Spleen (tissue), 11 donors: ENCODE measurements at regions not wholly inside any gene's neighbourhood (a gene's known extent, or its start where the extent isn't known, plus 50 kb on each side); places are given as distances from the start of the nearest gene placed in this dataset.

Experiments
- DNase-seq: peaks from one replicate; pipeline ENCODE4 v3.0.0-alpha.2; 2020
- H3K27ac ChIP-seq, 8 donors: fragments of 200-600 bp; sonication (generic) in 7 of 8; 1 replicate in 4 of 8; 2 replicates in 4 of 8; pipeline versions ENCODE4 v1.5.0 to v1.8.0; 2016 to 2021; ENCODE audit warnings: inconsistent platforms in 4 of 8, mild to moderate bottlenecking in 4 of 8, moderate library complexity in 1 of 8
- H3K27me3 ChIP-seq, 7 donors: fragments of 200-600 bp; sonication (generic) in 6 of 7; replicated peaks in 1 of 7; 1 replicate in 4 of 7; 2 replicates in 3 of 7; pipeline versions ENCODE4 v1.5.0 to v1.8.0; 2016 to 2021; ENCODE audit warnings: inconsistent platforms in 3 of 7, mild to moderate bottlenecking in 1 of 7
- H3K36me3 ChIP-seq, 6 donors: fragments of 200-600 bp; sonication (generic) in 5 of 6; 1 replicate in 4 of 6; 2 replicates in 2 of 6; pipeline versions ENCODE4 v1.5.0 to v1.8.0; 2016 to 2021; ENCODE audit warnings: inconsistent platforms in 2 of 6
- H3K4me1 ChIP-seq, 6 donors: fragments of 200-600 bp; sonication (generic) in 5 of 6; 1 replicate in 3 of 6; 2 replicates in 3 of 6; pipeline versions ENCODE4 v1.5.0 to v1.8.0; 2016 to 2021; ENCODE audit warnings: inconsistent platforms in 3 of 6
- H3K4me3 ChIP-seq, 8 donors: fragments of 200-600 bp; sonication (generic) in 7 of 8; 1 replicate in 4 of 8; 2 replicates in 4 of 8; pipeline versions ENCODE4 v1.5.0 to v1.8.0; 2016 to 2021; ENCODE audit warnings: inconsistent platforms in 4 of 8, mild to moderate bottlenecking in 4 of 8, moderate library complexity in 2 of 8
- H3K9me3 ChIP-seq, 8 donors: fragments of 200-600 bp; sonication (generic) in 7 of 8; 1 replicate in 4 of 8; 2 replicates in 4 of 8; pipeline versions ENCODE4 v1.5.0 to v1.8.0; 2016 to 2021; ENCODE audit warnings: inconsistent platforms in 4 of 8
- POLR2A ChIP-seq, 3 donors: fragments of 450-650 bp; IDR thresholded peaks; one replicate each; pipeline ENCODE4 v1.5.1; 2017; ENCODE audit warnings: antibody characterized with exemption in 3 of 3, mild to moderate bottlenecking in 1 of 3
- POLR2AphosphoS5 ChIP-seq, 3 donors: sonication (generic); formaldehyde crosslinking; IDR thresholded peaks; one replicate each; pipeline ENCODE4 v1.5.1; 2017; ENCODE audit warnings: antibody characterized with exemption in 3 of 3
- WGBS, 5 donors: extraction: QIAGEN DNeasy Blood & Tissue Kit in 3 of 5; methylation state at CpG; one replicate each; pipeline versions ENCODE4 v1.1.5 to v1.1.7; 2013 to 2018; 5-methylcytosine and 5-hydroxymethylcytosine counted together
- intact Hi-C: fragments of 100-400 bp; cut with DNase I; formaldehyde crosslinking; loops from one replicate; pipeline ENCODE4 v1.15.0; 2023; ENCODE audit warnings: low total_unique reads
- TF ChIP-seq, protein P1 (sequence below), 11 experiments: fragments of 200-600 bp in 7 of 11; fragments of 450-650 bp in 4 of 11; sonication (generic) in 4 of 11; IDR thresholded peaks in 8 of 11; conservative IDR thresholded peaks in 3 of 11; 1 replicate in 7 of 11; 2 replicates in 4 of 11; pipeline versions ENCODE4 v1.4.0 to v1.8.0; 2016 to 2021; ENCODE audit warnings: antibody characterized with exemption in 11 of 11, inconsistent platforms in 4 of 11, mild to moderate bottlenecking in 1 of 11
- donor health status: healthy with polysubstance abuse.
- donor health status: DM: no; HTN: no; CAD: no; lungs with moderate emphysema.
- donor health status: DM: no; HTN: no; CAD: no.
- donor health status: Bipolar disorder and iron deficiency.
- donor health status: healthy.
- donor health status: DM: no; HTN: no; CAD: no.
- donor health status: DM: yes; HTN: yes; CAD: no.

DNA sequence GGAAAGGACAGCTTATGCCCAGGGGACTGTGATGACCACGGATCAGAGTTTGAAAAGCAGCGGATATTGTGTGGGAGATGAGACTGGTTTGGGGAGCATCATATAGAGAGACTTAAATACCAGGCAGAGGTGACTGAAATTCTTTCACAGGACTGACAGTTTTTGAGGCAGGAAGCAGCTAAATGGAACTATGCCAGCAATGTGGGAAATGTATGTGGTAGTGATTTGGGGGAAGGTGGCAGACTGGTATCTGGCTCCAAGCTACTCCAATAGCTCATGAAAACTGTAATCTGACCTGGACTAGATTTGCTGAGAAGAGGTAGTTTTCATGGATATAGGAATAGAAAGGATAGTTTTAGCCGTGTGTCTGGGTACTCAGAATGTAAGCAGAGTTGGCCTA is 592.6 kb downstream of the REEP3 start:
- 76 to 86% (median 81%) methylated on average over 3 of the region's 3 CpGs for WGBS, 5 donors
- H3K27me3 ChIP-seq: no peaks in the 10 kb centered on the region
- H3K27ac ChIP-seq: no peak overlapping the region
- no peak overlapping the region for H3K4me3 ChIP-seq
- H3K36me3 ChIP-seq: no peaks in the 10 kb centered on the region
- intact Hi-C loops: no loop called here
- H3K9me3 ChIP-seq: no peaks in the 10 kb centered on the region
- no peak for DNase-seq
- peaks cover 0 to 17% (median 2%) of the 10 kb centered on the region in 6 donors for H3K4me1 ChIP-seq
- TF ChIP-seq POLR2A (IDR thresholded peaks at IDR 0.05) (no peak), POLR2AphosphoS5 (IDR thresholded peaks at IDR 0.05) (no peak)
- TF ChIP-seq, protein P1, sequence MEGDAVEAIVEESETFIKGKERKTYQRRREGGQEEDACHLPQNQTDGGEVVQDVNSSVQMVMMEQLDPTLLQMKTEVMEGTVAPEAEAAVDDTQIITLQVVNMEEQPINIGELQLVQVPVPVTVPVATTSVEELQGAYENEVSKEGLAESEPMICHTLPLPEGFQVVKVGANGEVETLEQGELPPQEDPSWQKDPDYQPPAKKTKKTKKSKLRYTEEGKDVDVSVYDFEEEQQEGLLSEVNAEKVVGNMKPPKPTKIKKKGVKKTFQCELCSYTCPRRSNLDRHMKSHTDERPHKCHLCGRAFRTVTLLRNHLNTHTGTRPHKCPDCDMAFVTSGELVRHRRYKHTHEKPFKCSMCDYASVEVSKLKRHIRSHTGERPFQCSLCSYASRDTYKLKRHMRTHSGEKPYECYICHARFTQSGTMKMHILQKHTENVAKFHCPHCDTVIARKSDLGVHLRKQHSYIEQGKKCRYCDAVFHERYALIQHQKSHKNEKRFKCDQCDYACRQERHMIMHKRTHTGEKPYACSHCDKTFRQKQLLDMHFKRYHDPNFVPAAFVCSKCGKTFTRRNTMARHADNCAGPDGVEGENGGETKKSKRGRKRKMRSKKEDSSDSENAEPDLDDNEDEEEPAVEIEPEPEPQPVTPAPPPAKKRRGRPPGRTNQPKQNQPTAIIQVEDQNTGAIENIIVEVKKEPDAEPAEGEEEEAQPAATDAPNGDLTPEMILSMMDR (IDR thresholded peaks at IDR 0.05 in 8 of 11, conservative IDR thresholded peaks at IDR 0.05 in 3 of 11): no peak

DNA sequence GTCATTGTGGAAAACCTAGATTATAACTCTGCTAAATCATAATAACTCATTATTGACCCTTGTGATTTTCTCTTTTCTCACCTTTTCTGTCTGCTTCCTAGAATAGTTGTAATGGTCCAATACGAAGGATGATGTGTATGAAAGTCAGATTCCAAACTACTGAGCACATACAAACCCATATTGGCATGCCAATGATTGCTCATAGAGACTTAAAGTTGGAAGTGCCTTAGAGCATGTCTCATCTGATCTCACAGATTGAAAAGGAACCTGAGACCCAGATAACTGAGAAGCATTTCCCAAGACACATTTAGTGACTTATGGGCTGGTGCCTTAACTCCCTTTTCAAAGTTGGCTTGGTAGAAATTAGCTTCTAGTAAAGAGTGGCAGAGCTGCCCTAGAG is 594.3 kb downstream of the REEP3 start:
- Histone ChIP-seq H3K4me1 (peaks cover 0 to 17% (median 2%) of the 10 kb centered on the region in 6 donors), H3K4me3 (no peak overlapping the region), H3K27me3 (no peaks in the 10 kb centered on the region), H3K9me3 (no peaks in the 10 kb centered on the region), H3K27ac (no peak overlapping the region), H3K36me3 (no peaks in the 10 kb centered on the region)
- no peak for TF ChIP-seq POLR2A (IDR thresholded peaks at IDR 0.05)
- no peak for TF ChIP-seq POLR2AphosphoS5 (IDR thresholded peaks at IDR 0.05)
- TF ChIP-seq, protein P1 (IDR thresholded peaks at IDR 0.05 in 8 of 11, conservative IDR thresholded peaks at IDR 0.05 in 3 of 11): no peak
- 67 to 77% (median 69%) methylated on average over 1 of the region's 1 CpG for WGBS, 5 donors
- DNase-seq: no peak
- intact Hi-C loops: no loop called here

DNA sequence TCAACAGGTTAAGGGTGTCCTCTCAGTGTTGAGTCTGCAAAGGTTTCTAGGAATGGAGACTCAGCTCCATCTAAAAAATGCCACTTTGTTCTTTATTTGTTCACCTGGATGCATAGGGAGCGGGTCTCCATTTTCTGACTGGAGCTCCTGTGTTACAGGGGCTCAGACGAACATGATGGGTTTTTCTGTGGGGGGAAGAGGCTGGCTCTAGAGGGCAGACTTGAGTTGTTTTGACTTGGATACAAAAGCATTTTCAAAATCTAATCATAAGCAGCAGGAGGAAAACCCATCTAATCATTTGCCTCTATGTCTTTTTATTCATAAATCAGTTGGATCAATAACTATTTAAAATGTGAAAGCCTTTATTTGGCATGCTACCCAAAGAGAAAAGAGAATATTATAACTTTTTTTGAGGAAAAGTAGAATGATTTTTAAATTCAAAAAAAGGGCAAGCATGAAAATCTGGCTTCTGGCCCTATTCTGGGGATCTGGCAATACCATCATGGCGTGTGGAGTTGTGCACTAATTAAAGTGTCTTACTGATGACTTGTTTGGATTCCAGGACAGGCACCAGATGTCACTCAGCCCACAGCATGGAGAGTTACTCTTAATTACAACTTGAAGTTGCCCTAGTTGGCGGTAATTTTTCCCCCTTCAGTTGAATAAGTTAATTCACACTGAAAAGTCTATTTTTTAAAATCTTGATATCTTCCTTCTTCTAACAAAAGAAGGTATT is 594.9 kb downstream of the REEP3 start:
- H3K4me3 ChIP-seq: no peak overlapping the region
- no peaks in the 10 kb centered on the region for H3K27me3 ChIP-seq
- TF ChIP-seq POLR2A (IDR thresholded peaks at IDR 0.05): no peak
- TF ChIP-seq, protein P1 (IDR thresholded peaks at IDR 0.05 in 8 of 11, conservative IDR thresholded peaks at IDR 0.05 in 3 of 11): peak in 7 of 11 experiments; percentile 13 to 43 (median 33)
- H3K9me3 ChIP-seq: no peaks in the 10 kb centered on the region
- H3K36me3 ChIP-seq: no peaks in the 10 kb centered on the region
- 58 to 67% (median 63%) methylated on average over 4 of the region's 4 CpGs for WGBS, 5 donors
- H3K4me1 ChIP-seq: peaks cover 0 to 17% (median 2%) of the 10 kb centered on the region in 6 donors
- intact Hi-C loops: no loop called here
- no peak overlapping the region for H3K27ac ChIP-seq
- no peak for DNase-seq

DNA sequence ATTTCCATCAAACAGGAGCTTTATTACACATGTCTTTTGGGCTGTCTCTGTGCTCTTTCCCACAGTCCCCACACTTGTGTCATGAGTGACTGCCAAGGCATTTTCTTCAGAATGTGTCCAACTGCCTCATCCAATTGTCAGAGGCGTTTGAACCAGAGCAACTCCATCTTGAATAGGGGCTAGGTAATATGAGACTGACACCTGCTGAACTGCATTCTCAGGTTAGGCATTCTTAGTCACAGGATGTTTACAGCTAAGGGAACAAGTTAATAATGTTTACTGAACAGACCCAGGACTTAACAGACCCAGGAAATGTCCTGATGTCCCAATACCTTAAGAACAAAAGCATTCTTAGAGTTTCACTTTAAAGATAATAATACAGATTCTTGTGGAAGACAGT is 595.5 kb downstream of the REEP3 start:
- Histone ChIP-seq H3K27me3 (no peaks in the 10 kb centered on the region), H3K27ac (no peak overlapping the region), H3K9me3 (no peaks in the 10 kb centered on the region), H3K4me3 (no peak overlapping the region), H3K4me1 (peaks cover 0 to 17% (median 2%) of the 10 kb centered on the region in 6 donors), H3K36me3 (no peaks in the 10 kb centered on the region)
- TF ChIP-seq, protein P1 (IDR thresholded peaks at IDR 0.05 in 8 of 11, conservative IDR thresholded peaks at IDR 0.05 in 3 of 11): no peak
- TF ChIP-seq POLR2AphosphoS5 (IDR thresholded peaks at IDR 0.05) (no peak), POLR2A (IDR thresholded peaks at IDR 0.05) (no peak)
- intact Hi-C loops: no loop called here
- DNase-seq: no peak
- 56 to 72% (median 68%) methylated on average over 1 of the region's 1 CpG for WGBS, 5 donors
